Kidney (tissue), 13 donors: ENCODE measurements at regions not wholly inside any gene's neighbourhood (a gene's known extent, or its start where the extent isn't known, plus 50 kb on each side); places are given as distances from the start of the nearest gene placed in this dataset.

Experiments used
- DNase-seq, 5 donors: peaks; one replicate each; pipeline ENCODE4 v3.0.0-alpha.2; 2013 to 2020
- FAIRE-seq: peaks from 2 replicates; lab custom pipeline; 2012; peaks lifted over from hg19 to GRCh38; lab: Jason Lieb, UNC
- H3K27ac ChIP-seq, 2 donors: one replicate each; pipeline ENCODE4 v1.7.0; 2013; ENCODE audit warnings: low read depth in 2 of 2, low read length in 2 of 2, inconsistent platforms in 1 of 2
- H3K27me3 ChIP-seq: one replicate; pipeline ENCODE4 v1.7.1; 2013; ENCODE audit warnings: low read length, inconsistent platforms; ENCODE audit not compliant: control insufficient read depth, insufficient read depth
- H3K36me3 ChIP-seq, 3 donors: one replicate each; pipeline versions ENCODE4 v1.7.0 to v1.7.1; 2013; ENCODE audit warnings: low read length in 3 of 3, control low read depth in 1 of 3, inconsistent platforms in 1 of 3; ENCODE audit not compliant: insufficient read depth in 3 of 3, control insufficient read depth in 2 of 3
- H3K4me1 ChIP-seq, 3 donors: one replicate each; pipeline versions ENCODE4 v1.7.0 to v1.7.1; 2013; ENCODE audit warnings: low read length in 3 of 3, inconsistent platforms in 1 of 3, low read depth in 1 of 3; ENCODE audit not compliant: control insufficient read depth in 2 of 3, insufficient read depth in 2 of 3
- H3K4me3 ChIP-seq, 3 donors: one replicate each; pipeline versions ENCODE4 v1.7.0 to v1.8.1; 2013; ENCODE audit warnings: low read length in 3 of 3, control low read depth in 1 of 3, inconsistent platforms in 1 of 3
- H3K9ac ChIP-seq, 3 donors: one replicate each; pipeline versions ENCODE4 v1.7.0 to v1.7.1; 2013; ENCODE audit warnings: low read length in 3 of 3, control low read depth in 1 of 3, inconsistent platforms in 1 of 3
- H3K9me3 ChIP-seq, 3 donors: one replicate each; pipeline versions ENCODE4 v1.7.0 to v1.7.1; 2013; ENCODE audit warnings: low read length in 3 of 3, control low read depth in 1 of 3, inconsistent platforms in 1 of 3; ENCODE audit not compliant: control insufficient read depth in 2 of 3, insufficient read depth in 1 of 3
- intact Hi-C: fragments of 100-400 bp; cut with DNase I; formaldehyde crosslinking; loops from one replicate; pipeline ENCODE4 v1.11.1; 2022
- TF ChIP-seq, protein P1 (sequence below): IDR thresholded peaks from 3 replicates; pipeline ENCODE4 v1.5.1; 2012; ENCODE audit warnings: mild to moderate bottlenecking, moderate library complexity, borderline replicate concordance; ENCODE audit not compliant: insufficient read depth; ENCODE audit errors: extremely low read depth
- donor health status: control.
- donor health status: control.
- donor health status: control.
- donor health status: control.
- donor health status: control.
- donor health status: DM: yes; HTN: yes; CAD: no.
- donor health status: Normal renal cell carcinoma (clear cell type).

DNA sequence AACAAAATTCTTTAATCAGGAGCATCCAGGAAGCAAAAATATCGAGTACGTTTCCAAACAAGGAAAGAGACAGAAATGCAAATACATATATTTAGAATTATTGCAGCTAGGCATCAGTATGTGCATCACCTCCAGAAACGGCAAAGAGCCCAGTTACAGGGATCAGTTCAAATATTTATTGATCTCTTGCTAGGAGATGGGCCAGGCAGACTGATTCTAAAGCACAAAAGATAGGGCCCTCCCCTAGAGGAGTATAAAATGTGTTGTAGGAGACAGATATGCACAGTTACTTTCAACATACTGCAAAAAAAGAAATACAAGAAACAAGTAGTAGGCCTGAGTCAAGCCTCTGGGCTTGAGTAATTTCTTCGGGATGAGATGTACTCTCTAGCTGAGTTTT is 80.7 kb upstream of the NHSL1 start:
- Histone ChIP-seq H3K27ac (no peak overlapping the region), H3K9ac (no peak overlapping the region), H3K4me1 (no peaks in the 10 kb centered on the region), H3K4me3 (no peak overlapping the region), H3K27me3 (no peaks in the 10 kb centered on the region), H3K9me3 (no peaks in the 10 kb centered on the region), H3K36me3 (no peaks in the 10 kb centered on the region)
- TF ChIP-seq, protein P1, sequence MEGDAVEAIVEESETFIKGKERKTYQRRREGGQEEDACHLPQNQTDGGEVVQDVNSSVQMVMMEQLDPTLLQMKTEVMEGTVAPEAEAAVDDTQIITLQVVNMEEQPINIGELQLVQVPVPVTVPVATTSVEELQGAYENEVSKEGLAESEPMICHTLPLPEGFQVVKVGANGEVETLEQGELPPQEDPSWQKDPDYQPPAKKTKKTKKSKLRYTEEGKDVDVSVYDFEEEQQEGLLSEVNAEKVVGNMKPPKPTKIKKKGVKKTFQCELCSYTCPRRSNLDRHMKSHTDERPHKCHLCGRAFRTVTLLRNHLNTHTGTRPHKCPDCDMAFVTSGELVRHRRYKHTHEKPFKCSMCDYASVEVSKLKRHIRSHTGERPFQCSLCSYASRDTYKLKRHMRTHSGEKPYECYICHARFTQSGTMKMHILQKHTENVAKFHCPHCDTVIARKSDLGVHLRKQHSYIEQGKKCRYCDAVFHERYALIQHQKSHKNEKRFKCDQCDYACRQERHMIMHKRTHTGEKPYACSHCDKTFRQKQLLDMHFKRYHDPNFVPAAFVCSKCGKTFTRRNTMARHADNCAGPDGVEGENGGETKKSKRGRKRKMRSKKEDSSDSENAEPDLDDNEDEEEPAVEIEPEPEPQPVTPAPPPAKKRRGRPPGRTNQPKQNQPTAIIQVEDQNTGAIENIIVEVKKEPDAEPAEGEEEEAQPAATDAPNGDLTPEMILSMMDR = no peak
- FAIRE-seq = no peak
- DNase-seq = no peak
- intact Hi-C loops = no loop called here

DNA sequence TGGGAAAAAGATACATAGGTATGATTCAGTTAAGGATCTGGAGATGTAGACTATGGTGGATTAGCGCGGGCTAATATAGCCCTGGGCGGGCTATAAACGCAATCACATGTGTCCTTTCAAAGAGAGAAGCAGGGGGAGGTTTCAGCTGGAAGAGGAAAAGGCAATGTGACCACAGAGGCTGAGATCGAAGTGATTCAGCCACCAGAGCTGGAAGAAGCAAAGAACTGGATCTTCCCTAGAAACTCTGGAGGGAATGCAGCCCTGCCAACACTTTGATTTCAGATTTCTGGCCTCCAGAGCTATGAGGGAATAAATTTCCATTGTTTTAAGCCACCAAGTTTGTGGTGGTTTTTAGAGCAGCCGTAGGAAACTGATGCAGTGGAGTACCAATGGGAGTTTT is 81.5 kb upstream of the NHSL1 start:
- H3K4me3 ChIP-seq = no peak overlapping the region
- no peak overlapping the region for H3K9ac ChIP-seq
- H3K4me1 ChIP-seq = no peaks in the 10 kb centered on the region
- no peak for DNase-seq
- no peaks in the 10 kb centered on the region for H3K27me3 ChIP-seq
- H3K36me3 ChIP-seq = no peaks in the 10 kb centered on the region
- no peaks in the 10 kb centered on the region for H3K9me3 ChIP-seq
- TF ChIP-seq, protein P1 = no peak
- no peak for FAIRE-seq
- intact Hi-C loops = no loop called here
- H3K27ac ChIP-seq = no peak overlapping the region

DNA sequence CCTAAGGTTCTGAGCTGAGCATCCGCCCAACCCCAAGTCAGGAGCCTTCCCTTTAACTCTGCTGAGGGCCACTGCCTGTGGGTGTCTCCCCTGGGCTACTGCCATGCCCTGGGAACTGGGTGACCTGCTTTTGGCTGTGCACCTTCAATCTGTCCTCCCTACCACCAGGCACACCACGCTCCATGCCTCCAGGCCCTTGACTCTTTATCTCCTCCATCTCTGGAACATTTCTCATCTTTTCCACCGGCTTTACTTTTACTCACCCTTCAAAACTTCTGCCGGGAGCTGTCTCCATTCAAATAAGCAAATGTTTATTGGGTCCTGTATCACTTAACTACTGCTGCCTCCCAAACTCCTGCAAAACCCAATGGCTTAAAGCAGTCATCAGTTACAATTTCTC is 83.3 kb upstream of the NHSL1 start:
- no peaks in the 10 kb centered on the region for H3K9me3 ChIP-seq
- intact Hi-C loops = no loop called here
- no peaks in the 10 kb centered on the region for H3K4me1 ChIP-seq
- no peaks in the 10 kb centered on the region for H3K36me3 ChIP-seq
- H3K9ac ChIP-seq = no peak overlapping the region
- no peak for FAIRE-seq
- TF ChIP-seq, protein P1 = no peak
- no peak overlapping the region for H3K27ac ChIP-seq
- no peak for DNase-seq
- H3K27me3 ChIP-seq = no peaks in the 10 kb centered on the region
- H3K4me3 ChIP-seq = no peak overlapping the region

DNA sequence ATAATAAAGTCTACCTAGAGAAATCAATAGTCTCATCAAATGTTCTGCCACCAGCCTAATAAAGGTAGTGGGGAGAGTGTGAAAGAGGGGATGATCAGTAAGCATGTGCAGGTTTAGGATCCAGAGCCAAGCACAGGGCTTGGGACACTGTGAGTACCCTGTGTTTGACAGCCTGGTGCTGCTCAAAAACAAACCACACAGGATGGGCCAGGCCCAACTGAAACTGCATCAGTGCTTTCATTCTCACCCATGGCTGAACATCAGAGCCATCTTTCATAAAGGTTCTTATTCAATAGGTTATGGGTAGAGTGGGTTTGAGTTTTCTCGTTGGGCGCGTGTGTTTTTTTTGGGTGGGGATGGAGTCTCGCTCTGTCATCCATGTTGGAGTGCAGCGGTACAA is 87.3 kb upstream of the NHSL1 start:
- Histone ChIP-seq H3K27me3 (no peaks in the 10 kb centered on the region), H3K4me3 (no peak overlapping the region), H3K9me3 (no peaks in the 10 kb centered on the region), H3K36me3 (no peaks in the 10 kb centered on the region), H3K4me1 (peaks cover 0 to 3% (median 3%) of the 10 kb centered on the region in 3 donors), H3K9ac (no peak overlapping the region), H3K27ac (no peak overlapping the region)
- TF ChIP-seq, protein P1 = no peak
- intact Hi-C loops = loop anchor here (5.0 kb wide), 1 partner anchor 181 kb away; no protein-coding TSS in a partner anchor
- DNase-seq = no peak
- no peak for FAIRE-seq
